HEK293 (cell line): ENCODE measurements at regions not wholly inside any gene's neighbourhood (a gene's known extent, or its start where the extent isn't known, plus 50 kb on each side); places are given as distances from the start of the nearest gene placed in this dataset.

Source experiments
- CTCF ChIA-PET: fragments of 350-600 bp; formaldehyde crosslinking; extraction: SDS; loops from one replicate; lab custom pipeline; 2021; ENCODE audit warnings: antibody characterized with exemption; lab: Yijun Ruan, JAX
- POLR2A ChIA-PET: fragments of 300-600 bp; formaldehyde crosslinking; extraction: SDS; loops from one replicate; lab custom pipeline; 2020; ENCODE audit warnings: antibody characterized with exemption, inconsistent platforms; lab: Yijun Ruan, JAX
- H3K27ac ChIP-seq: fragments of 200-500 bp; sonication (Bioruptor generic); 2 replicates; pipeline ENCODE4 v1.5.1; 2014; ENCODE audit warnings: low read depth, low read length, control low read depth, inconsistent platforms; ENCODE audit errors: extremely low read depth
- H3K36me3 ChIP-seq, 2 experiments: fragments of 200-500 bp in 1 of 2; sonication (Bioruptor generic) in 1 of 2; 1 replicate in 1 of 2; 2 replicates in 1 of 2; pipeline ENCODE4 v1.5.1; 2014 to 2017; ENCODE audit warnings: inconsistent platforms in 2 of 2, low read length in 2 of 2; ENCODE audit not compliant: control insufficient read depth in 2 of 2, insufficient read depth in 1 of 2
- H3K4me1 ChIP-seq: fragments of 200-500 bp; sonication (Bioruptor generic); 2 replicates; pipeline ENCODE4 v1.5.1; 2014; ENCODE audit warnings: mild to moderate bottlenecking, low read length, inconsistent platforms; ENCODE audit not compliant: control insufficient read depth, insufficient read depth
- H3K4me3 ChIP-seq: 2 replicates; pipeline ENCODE4 v1.5.1; 2011; ENCODE audit warnings: low read depth, mild to moderate bottlenecking, control low read depth, low read length, moderate library complexity
- H3K9me3 ChIP-seq: fragments of 200-500 bp; sonication (Bioruptor generic); 2 replicates; pipeline ENCODE4 v1.5.1; 2014; ENCODE audit warnings: low read depth, low read length, inconsistent platforms; ENCODE audit not compliant: control insufficient read depth, insufficient read depth
- KLF16 ChIP-seq: fragments of 450-650 bp; formaldehyde crosslinking; IDR thresholded peaks from 2 replicates; pipeline ENCODE4 v1.5.1; 2017; ENCODE audit warnings: missing biosample characterization, missing genetic modification characterization
- KLF7 ChIP-seq: fragments of 450-650 bp; formaldehyde crosslinking; IDR thresholded peaks from 2 replicates; pipeline ENCODE4 v1.5.1; 2016; ENCODE audit warnings: missing biosample characterization, missing genetic modification characterization, borderline replicate concordance
- PBX3 ChIP-seq: sonication (generic); formaldehyde crosslinking; IDR thresholded peaks from 2 replicates; pipeline ENCODE4 v1.8.1; 2022; ENCODE audit warnings: mild to moderate bottlenecking, moderate library complexity, missing genetic modification reagents
- SP3 ChIP-seq: fragments of 450-650 bp; formaldehyde crosslinking; IDR thresholded peaks from 2 replicates; pipeline ENCODE4 v1.5.1; 2016; ENCODE audit warnings: missing biosample characterization, missing genetic modification characterization
- SP7 ChIP-seq: fragments of 450-650 bp; formaldehyde crosslinking; IDR thresholded peaks from 2 replicates; pipeline ENCODE4 v1.5.1; 2016; ENCODE audit warnings: missing biosample characterization, missing genetic modification characterization
- ZFP37 ChIP-seq: fragments of 450-650 bp; formaldehyde crosslinking; IDR thresholded peaks from 2 replicates; pipeline ENCODE4 v1.5.1; 2016; ENCODE audit warnings: missing biosample characterization, missing genetic modification characterization
- ZFP41 ChIP-seq: fragments of 450-650 bp; formaldehyde crosslinking; IDR thresholded peaks from 2 replicates; pipeline ENCODE4 v1.5.1; 2016; ENCODE audit warnings: missing biosample characterization, missing genetic modification characterization, borderline replicate concordance
- ZNF155 ChIP-seq: fragments of 450-650 bp; formaldehyde crosslinking; IDR thresholded peaks from 2 replicates; pipeline ENCODE4 v1.5.1; 2016; ENCODE audit warnings: missing biosample characterization, missing genetic modification characterization
- ZNF19 ChIP-seq: fragments of 450-650 bp; formaldehyde crosslinking; IDR thresholded peaks from 2 replicates; pipeline ENCODE4; 2016; ENCODE audit warnings: missing biosample characterization, missing genetic modification characterization, low read depth
- ZNF2 ChIP-seq: fragments of 450-650 bp; formaldehyde crosslinking; IDR thresholded peaks from 2 replicates; pipeline ENCODE4 v1.5.1; 2016; ENCODE audit warnings: missing biosample characterization, missing genetic modification characterization
- ZNF223 ChIP-seq: fragments of 450-650 bp; formaldehyde crosslinking; IDR thresholded peaks from 2 replicates; pipeline ENCODE4 v1.5.1; 2016; ENCODE audit warnings: missing biosample characterization, missing genetic modification characterization
- ZNF274 ChIP-seq, 2 experiments: fragments of 200-500 bp in 1 of 2; fragments of 450-650 bp in 1 of 2; sonication (Bioruptor generic) in 1 of 2; formaldehyde crosslinking in 1 of 2; IDR thresholded peaks; 2 replicates each; pipeline versions ENCODE4 v1.5.1 to v1.6.1; 2014 to 2016; ENCODE audit warnings: borderline replicate concordance in 1 of 2, inconsistent platforms in 1 of 2, low read length in 1 of 2, missing biosample characterization in 1 of 2, missing genetic modification characterization in 1 of 2
- ZNF302 ChIP-seq: fragments of 450-650 bp; formaldehyde crosslinking; IDR thresholded peaks from 2 replicates; pipeline ENCODE4 v1.5.1; 2016; ENCODE audit warnings: missing biosample characterization, missing genetic modification characterization, low read depth
- ZNF391 ChIP-seq: fragments of 450-650 bp; formaldehyde crosslinking; IDR thresholded peaks from 2 replicates; pipeline ENCODE4 v1.5.1; 2016; ENCODE audit warnings: low read depth, missing biosample characterization, missing genetic modification characterization, borderline replicate concordance
- ZNF518A ChIP-seq: fragments of 450-650 bp; formaldehyde crosslinking; conservative IDR thresholded peaks from 2 replicates; pipeline ENCODE4 v1.5.1; 2016; ENCODE audit warnings: low read depth, missing biosample characterization, missing genetic modification characterization
- ZNF549 ChIP-seq: fragments of 450-650 bp; IDR thresholded peaks from 2 replicates; pipeline ENCODE4 v1.5.1; 2018; ENCODE audit warnings: missing biosample characterization, missing genetic modification characterization, mild to moderate bottlenecking, inconsistent platforms, moderate library complexity
- ZNF580 ChIP-seq: fragments of 450-650 bp; formaldehyde crosslinking; IDR thresholded peaks from 2 replicates; pipeline ENCODE4 v1.5.1; 2016; ENCODE audit warnings: missing biosample characterization, missing genetic modification characterization
- ZNF660 ChIP-seq: fragments of 450-650 bp; IDR thresholded peaks from 2 replicates; pipeline ENCODE4 v1.5.1; 2018; ENCODE audit warnings: missing biosample characterization, mild to moderate bottlenecking, missing genetic modification characterization
- ZNF843 ChIP-seq: fragments of 450-650 bp; formaldehyde crosslinking; IDR thresholded peaks from 2 replicates; pipeline ENCODE4 v1.5.1; 2016; ENCODE audit warnings: missing biosample characterization, missing genetic modification characterization
- TF ChIP-seq, protein P1 (sequence below): fragments of 450-650 bp; formaldehyde crosslinking; IDR thresholded peaks from 2 replicates; pipeline ENCODE4 v1.5.1; 2016; ENCODE audit warnings: missing biosample characterization, missing genetic modification characterization
- TF ChIP-seq, protein P2 (sequence below): fragments of 450-650 bp; formaldehyde crosslinking; IDR thresholded peaks from 2 replicates; pipeline ENCODE4 v1.5.1; 2016; ENCODE audit warnings: missing biosample characterization, missing genetic modification characterization

DNA sequence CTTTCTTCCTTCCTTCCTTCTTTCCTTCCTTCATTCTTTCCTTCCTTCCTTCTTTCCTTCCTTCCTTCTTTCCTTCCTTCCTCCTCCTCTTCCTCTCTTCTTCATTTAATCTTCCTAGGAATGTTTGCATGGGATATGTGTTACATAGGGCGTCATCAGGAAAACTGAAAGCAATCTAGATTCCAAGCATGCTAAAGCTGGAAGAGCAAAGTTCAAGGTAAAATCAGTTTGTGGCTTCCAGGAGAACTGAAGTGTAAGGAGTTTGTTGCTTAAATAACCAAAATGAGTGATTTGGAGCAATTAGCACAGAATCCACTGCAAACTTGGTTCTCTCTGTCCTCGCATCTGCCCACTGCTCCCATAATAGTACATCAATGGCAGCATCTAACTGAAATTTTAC lies 716.2 kb downstream of the GBE1 start (continued):
- no peak for TF ChIP-seq ZNF518A (tag by site-specific recombination)
- TF ChIP-seq ZNF660 = no peak
- no peak for TF ChIP-seq ZNF155
- TF ChIP-seq, protein P1, sequence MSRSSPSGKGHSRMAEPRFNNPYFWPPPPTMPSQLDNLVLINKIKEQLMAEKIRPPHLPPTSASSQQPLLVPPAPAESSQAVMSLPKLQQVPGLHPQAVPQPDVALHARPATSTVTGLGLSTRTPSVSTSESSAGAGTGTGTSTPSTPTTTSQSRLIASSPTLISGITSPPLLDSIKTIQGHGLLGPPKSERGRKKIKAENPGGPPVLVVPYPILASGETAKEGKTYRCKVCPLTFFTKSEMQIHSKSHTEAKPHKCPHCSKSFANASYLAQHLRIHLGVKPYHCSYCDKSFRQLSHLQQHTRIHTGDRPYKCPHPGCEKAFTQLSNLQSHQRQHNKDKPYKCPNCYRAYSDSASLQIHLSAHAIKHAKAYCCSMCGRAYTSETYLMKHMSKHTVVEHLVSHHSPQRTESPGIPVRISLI (tag by site-specific recombination) = no peak
- no peak for TF ChIP-seq ZNF2 (tag by site-specific recombination)
- no peak for TF ChIP-seq ZNF580 (tag by site-specific recombination)
- TF ChIP-seq, protein P2, sequence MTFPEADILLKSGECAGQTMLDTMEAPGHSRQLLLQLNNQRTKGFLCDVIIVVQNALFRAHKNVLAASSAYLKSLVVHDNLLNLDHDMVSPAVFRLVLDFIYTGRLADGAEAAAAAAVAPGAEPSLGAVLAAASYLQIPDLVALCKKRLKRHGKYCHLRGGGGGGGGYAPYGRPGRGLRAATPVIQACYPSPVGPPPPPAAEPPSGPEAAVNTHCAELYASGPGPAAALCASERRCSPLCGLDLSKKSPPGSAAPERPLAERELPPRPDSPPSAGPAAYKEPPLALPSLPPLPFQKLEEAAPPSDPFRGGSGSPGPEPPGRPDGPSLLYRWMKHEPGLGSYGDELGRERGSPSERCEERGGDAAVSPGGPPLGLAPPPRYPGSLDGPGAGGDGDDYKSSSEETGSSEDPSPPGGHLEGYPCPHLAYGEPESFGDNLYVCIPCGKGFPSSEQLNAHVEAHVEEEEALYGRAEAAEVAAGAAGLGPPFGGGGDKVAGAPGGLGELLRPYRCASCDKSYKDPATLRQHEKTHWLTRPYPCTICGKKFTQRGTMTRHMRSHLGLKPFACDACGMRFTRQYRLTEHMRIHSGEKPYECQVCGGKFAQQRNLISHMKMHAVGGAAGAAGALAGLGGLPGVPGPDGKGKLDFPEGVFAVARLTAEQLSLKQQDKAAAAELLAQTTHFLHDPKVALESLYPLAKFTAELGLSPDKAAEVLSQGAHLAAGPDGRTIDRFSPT (tag by site-specific recombination) = no peak

- CTCF ChIA-PET = no interaction called here
- no peaks in the 10 kb centered on the region for H3K9me3 ChIP-seq
- no peak overlapping the region for H3K4me3 ChIP-seq
- no peak overlapping the region for H3K27ac ChIP-seq
- H3K36me3 ChIP-seq = no peaks in the 10 kb centered on the region
- H3K4me1 ChIP-seq = no peaks in the 10 kb centered on the region
- POLR2A ChIA-PET = no interaction called here
- TF ChIP-seq ZNF391 (tag by site-specific recombination) (no peak), SP3 (no peak), KLF7 (tag by site-specific recombination) (no peak), ZNF223 (no peak)
- TF ChIP-seq, protein P1 (tag by site-specific recombination) = no peak
- TF ChIP-seq, all 188 proteins: peak for 0
Measured at GRCh38 chr3:81043660-81044199, 717.7 kb downstream of the GBE1 start.

- no peak overlapping the region for H3K4me3 ChIP-seq
- H3K9me3 ChIP-seq = no peaks in the 10 kb centered on the region
- H3K36me3 ChIP-seq = no peaks in the 10 kb centered on the region
- no peak overlapping the region for H3K27ac ChIP-seq
- ChIA-PET CTCF (no interaction called here), POLR2A (no interaction called here)
- no peaks in the 10 kb centered on the region for H3K4me1 ChIP-seq
- TF ChIP-seq PBX3 = no peak
- no peak for TF ChIP-seq ZNF274 (IDR thresholded peaks at IDR 0.05; ENCODE audit: low read length)
- no peak for TF ChIP-seq ZNF274 (tag by site-specific recombination; IDR thresholded peaks at IDR 0.05; ENCODE audit: borderline replicate concordance)
- TF ChIP-seq ZNF549 = no peak
- TF ChIP-seq ZNF223 = no peak
- TF ChIP-seq ZFP41 (tag by site-specific recombination) = no peak
- no peak for TF ChIP-seq ZNF580 (tag by site-specific recombination)
- TF ChIP-seq ZNF19 (tag by site-specific recombination) = no peak
- TF ChIP-seq KLF16 (tag by site-specific recombination) = no peak
- no peak for TF ChIP-seq SP7
- no peak for TF ChIP-seq ZNF302 (tag by site-specific recombination)
- TF ChIP-seq ZNF843 (tag by site-specific recombination) = no peak
- TF ChIP-seq ZFP37 (tag by site-specific recombination) = no peak
Measured at GRCh38 chr3:81043009-81043408, 718.4 kb downstream of the GBE1 start.
